AG04450 (cell line): ENCODE measurements at regions not wholly inside any gene's neighbourhood (a gene's known extent, or its start where the extent isn't known, plus 50 kb on each side); places are given as distances from the start of the nearest gene placed in this dataset.
"Not testable (repeated sequence)": the region's sequence is repeated elsewhere in the genome, so short reads cannot be mapped to it uniquely, and the experiment has no call there.

Experiments
- CTCF ChIA-PET: fragments of 300-600, 350-600 bp; formaldehyde crosslinking; extraction: SDS; loops from one replicate; lab custom pipeline; 2022; ENCODE audit warnings: antibody characterized with exemption, inconsistent platforms; lab: Charles Lee
- POLR2A ChIA-PET: fragments of 350-600 bp; formaldehyde crosslinking; extraction: SDS; loops from one replicate; lab custom pipeline; 2021; ENCODE audit warnings: antibody characterized with exemption, inconsistent platforms; lab: Yijun Ruan, JAX
- DNase-seq: peaks from one replicate; pipeline ENCODE4 v3.0.0-alpha.2; 2011; ENCODE audit warnings: low read depth, low spot score
- H3K27ac ChIP-seq: one replicate; pipeline ENCODE4 v1.5.1; 2012; ENCODE audit warnings: low read depth, low read length, control low read depth
- H3K27me3 ChIP-seq: one replicate; pipeline ENCODE4 v1.6.0; 2012; ENCODE audit warnings: low read length; ENCODE audit not compliant: control insufficient read depth, insufficient read depth
- H3K4me3 ChIP-seq: 2 replicates; pipeline ENCODE4 v1.5.1; 2011; ENCODE audit warnings: mild to moderate bottlenecking, low read depth, low read length, control low read depth
- H3K9me3 ChIP-seq: 2 replicates; pipeline ENCODE4 v1.5.1; 2012; ENCODE audit warnings: low read length; ENCODE audit not compliant: control insufficient read depth, insufficient read depth
- CTCF ChIP-seq: IDR thresholded peaks from 2 replicates; pipeline ENCODE4 v1.5.1; 2011; ENCODE audit warnings: low read depth, low read length, control low read depth, inconsistent platforms

- no peak for TF ChIP-seq CTCF
- DNase-seq: no peak
- ChIA-PET POLR2A (no interaction called here), CTCF (interaction anchor here (1.2 kb wide), 1 partner anchor 248 kb away, joined by 3 read pairs; no protein-coding TSS in a partner anchor)
- Histone ChIP-seq H3K9me3 (no peaks in the 10 kb centered on the region), H3K27me3 (no peaks in the 10 kb centered on the region), H3K4me3 (no peak overlapping the region), H3K27ac (no peak overlapping the region)
Measured at GRCh38 chr9:18059447-18059846, 414.5 kb upstream of the ADAMTSL1 start.

- Histone ChIP-seq H3K27me3 (no peaks in the 10 kb centered on the region), H3K27ac (no peak overlapping the region), H3K9me3 (no peaks in the 10 kb centered on the region), H3K4me3 (no peak overlapping the region)
- no peak for DNase-seq
- POLR2A ChIA-PET: no interaction called here
- TF ChIP-seq CTCF: peak; percentile 27
- CTCF ChIA-PET: interaction anchor here (1.2 to 1.5 kb wide), 2 partner anchors 154 to 249 kb away, joined by 3 read pairs; no protein-coding TSS in a partner anchor
Measured at GRCh38 chr9:18060269-18060934, 413.6 kb upstream of the ADAMTSL1 start.

- no peak overlapping the region for H3K4me3 ChIP-seq
- TF ChIP-seq CTCF: no peak
- ChIA-PET POLR2A (no interaction called here), CTCF (interaction anchor here (1.5 kb wide), 1 partner anchor 153 kb away, joined by 3 read pairs; no protein-coding TSS in a partner anchor)
- no peak overlapping the region for H3K27ac ChIP-seq
- no peak for DNase-seq
- no peaks in the 10 kb centered on the region for H3K9me3 ChIP-seq
- no peaks in the 10 kb centered on the region for H3K27me3 ChIP-seq
Measured at GRCh38 chr9:18061332-18061731, 412.6 kb upstream of the ADAMTSL1 start.

GRCh38 chr9:18061856-18062255, 412.1 kb upstream of the ADAMTSL1 start:
- Histone ChIP-seq H3K9me3 (no peaks in the 10 kb centered on the region), H3K27ac (no peak overlapping the region), H3K4me3 (no peak overlapping the region), H3K27me3 (no peaks in the 10 kb centered on the region)
- ChIA-PET CTCF (no interaction called here), POLR2A (no interaction called here)
- no peak for TF ChIP-seq CTCF
- DNase-seq: no peak

- no peaks in the 10 kb centered on the region for H3K27me3 ChIP-seq
- TF ChIP-seq CTCF: no peak
- H3K27ac ChIP-seq: no peak overlapping the region
- POLR2A ChIA-PET: no interaction called here
- no peaks in the 10 kb centered on the region for H3K9me3 ChIP-seq
- DNase-seq: no peak
- CTCF ChIA-PET: no interaction called here
- no peak overlapping the region for H3K4me3 ChIP-seq
Measured at GRCh38 chr9:18063856-18064390, 410.0 kb upstream of the ADAMTSL1 start.

- H3K27ac ChIP-seq, CTCF ChIA-PET, POLR2A ChIA-PET: not testable (repeated sequence)
Measured at GRCh38 chr9:18066608-18067007, 407.3 kb upstream of the ADAMTSL1 start.

More at GRCh38 chr9:18066608-18067007, 407.3 kb upstream of the ADAMTSL1 start:
- not testable (repeated sequence) for H3K27me3 ChIP-seq, DNase-seq, H3K4me3 ChIP-seq, H3K9me3 ChIP-seq
